Thyroid gland (tissue), 4 donors: ENCODE measurements at regions not wholly inside any gene's neighbourhood (a gene's known extent, or its start where the extent isn't known, plus 50 kb on each side); places are given as distances from the start of the nearest gene placed in this dataset.

Experiments
- POLR2A ChIP-seq, 2 donors: fragments of 450-650 bp; IDR thresholded peaks; one replicate each; pipeline ENCODE4 v1.6.1; 2017; ENCODE audit warnings: antibody characterized with exemption in 2 of 2, mild to moderate bottlenecking in 2 of 2, moderate library complexity in 1 of 2
- TF ChIP-seq, protein P1 (sequence below), 6 experiments: fragments of 200-600 bp in 3 of 6; fragments of 450-650 bp in 3 of 6; sonication (generic) in 3 of 6; IDR thresholded peaks; one replicate each; pipeline ENCODE4 v1.5.1; 2016 to 2019; ENCODE audit warnings: antibody characterized with exemption in 6 of 6, mild to moderate bottlenecking in 2 of 6, inconsistent platforms in 1 of 6, moderate library complexity in 1 of 6

DNA sequence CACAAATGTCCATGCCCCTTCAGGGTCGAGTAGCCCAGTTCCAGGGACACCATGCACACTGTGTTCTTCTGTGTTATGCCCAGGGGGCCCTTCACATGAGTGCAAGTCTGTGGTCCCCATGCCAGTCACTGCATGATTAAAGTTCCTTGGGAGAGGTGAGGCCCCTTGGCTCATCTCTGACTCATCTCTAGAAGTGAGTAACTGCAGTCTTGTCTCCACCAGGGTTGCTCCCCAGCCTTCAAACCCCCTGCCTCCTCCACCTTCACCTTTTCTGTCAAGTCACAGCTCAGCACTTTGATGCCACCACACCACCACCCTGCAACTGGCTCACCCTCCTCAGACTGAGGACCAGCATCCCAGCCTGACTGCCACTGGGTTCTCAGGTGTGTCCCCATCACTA, 161.7 kb downstream of the UNC5CL start:
- TF ChIP-seq, protein P1, sequence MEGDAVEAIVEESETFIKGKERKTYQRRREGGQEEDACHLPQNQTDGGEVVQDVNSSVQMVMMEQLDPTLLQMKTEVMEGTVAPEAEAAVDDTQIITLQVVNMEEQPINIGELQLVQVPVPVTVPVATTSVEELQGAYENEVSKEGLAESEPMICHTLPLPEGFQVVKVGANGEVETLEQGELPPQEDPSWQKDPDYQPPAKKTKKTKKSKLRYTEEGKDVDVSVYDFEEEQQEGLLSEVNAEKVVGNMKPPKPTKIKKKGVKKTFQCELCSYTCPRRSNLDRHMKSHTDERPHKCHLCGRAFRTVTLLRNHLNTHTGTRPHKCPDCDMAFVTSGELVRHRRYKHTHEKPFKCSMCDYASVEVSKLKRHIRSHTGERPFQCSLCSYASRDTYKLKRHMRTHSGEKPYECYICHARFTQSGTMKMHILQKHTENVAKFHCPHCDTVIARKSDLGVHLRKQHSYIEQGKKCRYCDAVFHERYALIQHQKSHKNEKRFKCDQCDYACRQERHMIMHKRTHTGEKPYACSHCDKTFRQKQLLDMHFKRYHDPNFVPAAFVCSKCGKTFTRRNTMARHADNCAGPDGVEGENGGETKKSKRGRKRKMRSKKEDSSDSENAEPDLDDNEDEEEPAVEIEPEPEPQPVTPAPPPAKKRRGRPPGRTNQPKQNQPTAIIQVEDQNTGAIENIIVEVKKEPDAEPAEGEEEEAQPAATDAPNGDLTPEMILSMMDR (IDR thresholded peaks at IDR 0.05), result no peak
- no peak for TF ChIP-seq POLR2A (IDR thresholded peaks at IDR 0.05)
